HG02610 (cell line): ENCODE measurements at regions not wholly inside any gene's neighbourhood (a gene's known extent, or its start where the extent isn't known, plus 50 kb on each side); places are given as distances from the start of the nearest gene placed in this dataset.
"Not testable (repeated sequence)": the region's sequence is repeated elsewhere in the genome, so short reads cannot be mapped to it uniquely, and the experiment has no call there.

Source experiments
- ATAC-seq: cut with Tn5 transposase; IDR thresholded peaks from one replicate; pipeline ENCODE4 v1.9.1; 2021; ENCODE audit warnings: mild to moderate bottlenecking, moderate library complexity; ENCODE audit not compliant: unreplicated experiment

DNA sequence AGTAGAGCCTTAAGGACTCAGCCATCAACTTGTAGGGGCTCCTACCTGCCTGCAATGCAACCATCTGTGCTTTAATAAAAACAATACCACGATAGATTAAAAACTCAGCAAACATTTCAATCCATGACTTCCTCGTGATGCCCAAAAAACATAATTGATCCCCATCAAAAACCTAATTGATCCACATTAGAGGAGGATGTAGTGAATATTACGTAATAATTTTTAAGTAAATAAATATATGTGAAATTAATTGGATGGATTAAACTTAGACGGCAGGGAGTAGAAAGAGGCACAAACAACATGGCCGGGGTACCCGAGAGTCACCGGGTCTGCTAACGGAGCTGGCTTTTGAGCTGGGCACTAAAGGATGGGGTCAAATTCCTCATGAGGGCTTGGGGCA, 87.3 kb downstream of the ARL4C start:
- ATAC-seq, result no peak

DNA sequence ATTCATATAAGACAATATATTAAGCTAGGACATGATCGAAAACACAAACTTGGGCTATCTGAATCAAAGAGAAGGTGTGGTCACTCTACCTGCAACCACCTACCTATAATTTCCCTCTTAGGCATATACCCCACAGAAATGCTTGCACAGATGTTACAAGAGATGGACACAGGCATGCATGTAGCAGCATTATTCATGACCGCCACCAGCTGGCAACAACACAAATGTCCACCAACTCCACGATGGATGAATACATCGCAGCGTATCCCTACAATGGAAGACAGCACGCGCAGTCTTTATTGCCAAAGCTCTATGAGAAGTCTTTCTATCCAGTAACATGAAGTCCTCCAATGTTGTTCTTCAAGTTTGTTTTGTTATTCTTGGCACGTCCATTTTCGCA, 90.8 kb downstream of the ARL4C start:
- ATAC-seq, result no peak

DNA sequence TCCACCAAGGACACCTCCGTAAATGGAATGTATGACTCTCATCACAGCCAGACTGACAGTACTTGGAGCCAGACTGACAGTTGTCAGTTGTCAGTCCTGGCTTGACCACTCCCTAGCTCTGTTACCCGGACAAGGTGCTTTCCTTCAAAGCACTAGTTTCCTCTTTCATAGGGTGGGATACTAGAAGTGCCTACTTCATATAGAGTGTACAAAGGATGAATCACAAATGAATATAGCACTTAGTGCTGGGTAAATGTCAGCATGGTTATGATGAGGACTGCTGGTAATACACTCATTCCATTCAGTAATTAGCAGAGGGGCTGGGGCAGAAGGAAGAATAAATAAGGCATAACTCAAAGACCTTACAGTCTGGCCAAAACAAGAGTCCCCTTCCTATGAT, 91.4 kb downstream of the ARL4C start:
- no peak for ATAC-seq

DNA sequence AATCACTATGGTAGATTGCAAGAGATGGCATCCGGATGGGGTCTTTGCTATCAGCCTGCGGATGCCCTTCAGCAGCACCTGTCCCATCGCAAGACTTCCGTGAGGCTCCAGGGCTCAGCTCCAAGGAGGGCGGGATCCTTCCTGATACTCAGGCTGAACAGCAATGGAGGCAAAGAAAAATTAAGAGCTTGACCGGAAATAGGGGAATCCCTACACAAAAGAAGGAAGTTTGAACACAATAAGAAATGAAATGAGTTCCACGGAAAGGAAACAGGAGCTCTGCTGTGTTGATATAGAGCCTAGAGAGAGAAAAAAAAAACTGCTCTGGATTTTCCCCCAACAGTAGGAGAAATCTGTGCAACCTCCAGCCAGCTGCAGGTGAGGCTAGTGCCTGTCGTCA, 91.9 kb downstream of the ARL4C start:
- no peak for ATAC-seq

DNA sequence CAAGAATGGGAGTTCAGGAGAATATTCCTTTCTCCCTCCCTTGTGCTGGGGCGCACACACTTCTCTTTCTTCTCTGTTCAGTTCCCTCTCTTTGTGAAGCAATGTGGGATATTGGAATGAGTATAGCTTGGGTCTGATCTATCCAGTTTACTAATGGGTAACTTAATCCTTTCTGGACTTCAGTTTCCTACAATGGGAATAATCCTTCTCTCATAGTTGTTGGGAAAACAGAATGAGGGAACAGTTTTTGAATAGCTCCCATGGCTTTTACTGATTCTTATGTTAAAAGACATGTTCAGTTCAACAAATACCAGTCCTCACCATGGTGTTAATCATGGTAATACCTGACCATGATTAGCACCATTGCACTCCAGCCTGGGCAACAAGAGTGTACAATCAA, 93.1 kb downstream of the ARL4C start:
- no peak for ATAC-seq

DNA sequence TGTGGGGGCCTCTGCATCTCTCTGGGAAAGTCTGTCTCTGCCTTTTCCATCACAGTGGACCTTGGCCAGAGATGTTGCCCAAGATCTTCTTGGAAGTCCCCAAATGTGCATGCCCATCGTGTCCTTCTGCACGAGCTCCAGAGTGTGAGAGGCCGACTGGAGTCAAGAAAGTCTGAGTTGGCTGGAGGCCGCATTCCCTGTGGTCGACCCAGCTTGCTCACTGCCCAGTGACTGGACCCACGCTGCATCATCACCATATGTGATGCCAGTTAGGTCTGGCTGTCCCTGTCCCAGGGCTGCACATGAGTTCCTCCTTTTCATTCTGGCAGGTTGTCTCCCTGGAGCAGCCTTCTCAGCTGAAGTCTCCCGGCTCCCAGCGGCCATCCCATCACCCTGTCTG, 93.8 kb downstream of the ARL4C start:
- ATAC-seq, result no peak

DNA sequence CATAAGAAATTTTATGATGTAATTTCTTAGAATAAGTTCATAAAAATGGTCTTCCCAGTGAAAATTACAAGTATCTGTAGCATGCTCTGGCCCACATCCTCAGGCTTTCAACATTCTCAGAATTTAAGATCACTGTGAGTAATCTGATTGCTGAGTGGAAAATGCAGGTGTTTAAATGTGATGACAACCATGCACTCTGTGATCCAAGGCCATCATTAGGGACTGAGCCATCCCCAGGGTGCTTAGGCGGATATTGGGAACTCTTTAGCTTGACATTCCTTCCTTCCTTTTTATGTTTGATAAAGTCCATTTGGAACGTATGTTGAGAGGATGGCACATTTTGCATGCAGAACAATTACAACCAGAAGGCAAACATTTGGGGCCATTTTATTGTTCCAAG, 95.5 kb downstream of the ARL4C start:
- no peak for ATAC-seq

DNA sequence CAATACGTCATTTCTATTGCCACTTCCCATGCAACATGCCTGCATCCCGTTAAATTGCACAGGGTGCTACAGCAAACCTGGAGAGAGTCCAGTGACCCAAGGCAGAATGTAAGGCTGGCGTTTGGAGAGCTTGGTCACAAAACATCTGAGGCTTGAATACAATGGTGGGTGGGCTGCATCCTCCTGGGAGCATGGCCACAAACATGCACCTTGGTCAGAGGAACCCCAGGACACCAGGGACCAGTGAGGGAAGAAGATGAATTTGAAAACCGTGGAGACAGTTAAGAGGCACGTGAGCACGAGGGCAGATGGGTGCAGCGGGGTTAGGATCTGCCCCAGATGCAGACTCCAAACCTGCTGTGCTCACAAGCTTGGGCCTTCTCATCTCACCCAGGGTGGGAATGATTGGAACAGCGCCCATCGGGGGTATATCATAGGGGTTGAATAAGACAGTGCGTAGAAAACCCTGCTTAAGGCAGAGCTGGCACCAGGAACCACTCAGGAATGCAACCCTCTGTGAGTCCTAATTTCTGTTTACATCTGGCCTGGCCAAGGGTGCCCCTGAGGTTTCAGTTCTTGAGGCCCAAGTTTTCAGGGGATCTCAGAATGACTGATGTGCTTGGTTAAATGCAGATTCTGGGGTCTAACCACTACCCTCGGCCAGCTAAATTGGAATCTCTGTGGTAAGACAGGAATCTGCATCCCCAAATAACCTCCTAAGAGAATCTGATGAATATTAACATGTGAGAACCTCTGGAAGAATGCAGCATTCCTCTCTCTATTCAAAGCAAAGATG, 97.2 kb downstream of the ARL4C start:
- ATAC-seq, result no peak

DNA sequence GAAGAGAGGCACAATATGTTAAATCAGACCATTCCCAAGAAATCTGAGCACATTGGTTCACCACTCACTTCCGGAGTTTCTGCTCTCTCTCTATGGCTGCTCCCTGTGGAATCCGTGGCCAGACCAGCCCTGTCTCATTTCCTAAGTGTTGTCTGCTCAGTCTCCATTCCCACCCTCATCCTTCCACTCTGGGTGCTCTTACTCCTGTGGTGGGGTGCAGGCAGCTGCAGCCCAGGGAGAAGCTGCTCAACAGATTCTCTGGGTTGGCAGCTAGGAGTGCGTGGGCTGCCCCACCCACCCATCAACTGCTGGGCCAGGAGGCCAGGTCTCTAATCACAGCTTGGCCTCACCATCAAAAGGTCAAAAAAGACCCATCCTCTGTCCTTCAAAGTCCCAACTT, 98.3 kb downstream of the ARL4C start:
- no peak for ATAC-seq

DNA sequence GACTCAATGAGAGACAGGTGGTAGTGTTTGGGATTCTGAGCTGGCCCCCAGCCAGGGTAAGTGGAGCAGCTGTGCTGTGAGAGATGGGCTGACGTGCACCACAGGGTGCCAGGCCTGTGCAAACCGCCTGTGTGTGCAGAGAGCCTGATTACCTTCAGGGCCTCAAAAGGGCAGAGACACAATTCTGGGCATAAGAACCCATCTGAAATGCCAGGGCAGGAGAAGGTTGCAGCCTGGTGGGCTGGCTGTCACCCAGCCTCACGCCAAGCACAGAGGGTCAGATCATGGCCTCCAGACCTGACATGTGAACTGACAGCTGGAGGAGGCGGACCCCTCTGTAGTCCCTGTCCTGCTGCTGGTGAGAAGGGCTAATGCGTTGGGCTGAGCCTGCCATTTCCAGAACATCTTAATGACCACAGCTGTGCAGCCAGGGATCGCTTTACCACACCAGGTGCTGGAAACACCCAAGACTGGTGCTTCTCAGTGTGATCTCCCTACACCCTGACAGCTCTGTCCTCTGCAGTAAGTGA, 100.9 kb downstream of the ARL4C start:
- ATAC-seq, result no peak

DNA sequence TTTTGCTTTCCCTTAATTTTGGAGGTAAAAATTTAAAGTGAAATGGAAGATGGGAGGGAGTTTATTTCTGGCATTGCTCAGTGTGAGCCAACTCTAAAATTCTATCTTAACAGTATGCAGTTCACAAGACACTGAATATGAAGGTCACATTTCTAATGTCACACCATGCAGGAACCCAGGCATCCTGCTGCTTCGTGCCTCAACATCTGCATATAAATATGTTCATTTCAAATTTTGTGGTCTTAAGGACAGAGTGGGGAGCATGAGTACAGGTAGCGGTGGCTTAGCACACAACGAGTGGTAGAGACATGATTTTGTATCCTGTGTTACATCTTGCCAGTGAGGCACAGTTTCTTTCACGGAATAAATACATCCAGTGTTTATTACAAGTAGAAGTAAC, 102.4 kb downstream of the ARL4C start:
- no peak for ATAC-seq

DNA sequence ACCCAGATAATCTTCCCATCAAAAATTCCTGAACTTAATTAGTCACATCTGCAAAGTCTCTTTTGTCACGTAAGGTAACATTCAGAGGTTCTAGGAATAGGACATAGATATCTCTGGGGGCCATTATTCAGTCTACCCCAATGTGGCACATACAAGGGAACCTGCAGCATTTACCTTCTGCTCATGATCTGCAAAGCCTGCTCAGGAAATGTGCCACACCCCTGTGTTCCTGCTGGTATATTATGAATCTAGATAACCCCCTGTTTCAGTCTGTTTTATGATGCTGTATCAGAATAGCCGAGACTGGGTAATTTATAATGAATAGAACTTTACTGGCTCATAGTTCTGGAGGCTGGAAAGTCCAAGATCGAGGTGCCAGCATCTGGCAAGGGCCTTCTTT, 103.5 kb downstream of the ARL4C start:
- ATAC-seq, result no peak

DNA sequence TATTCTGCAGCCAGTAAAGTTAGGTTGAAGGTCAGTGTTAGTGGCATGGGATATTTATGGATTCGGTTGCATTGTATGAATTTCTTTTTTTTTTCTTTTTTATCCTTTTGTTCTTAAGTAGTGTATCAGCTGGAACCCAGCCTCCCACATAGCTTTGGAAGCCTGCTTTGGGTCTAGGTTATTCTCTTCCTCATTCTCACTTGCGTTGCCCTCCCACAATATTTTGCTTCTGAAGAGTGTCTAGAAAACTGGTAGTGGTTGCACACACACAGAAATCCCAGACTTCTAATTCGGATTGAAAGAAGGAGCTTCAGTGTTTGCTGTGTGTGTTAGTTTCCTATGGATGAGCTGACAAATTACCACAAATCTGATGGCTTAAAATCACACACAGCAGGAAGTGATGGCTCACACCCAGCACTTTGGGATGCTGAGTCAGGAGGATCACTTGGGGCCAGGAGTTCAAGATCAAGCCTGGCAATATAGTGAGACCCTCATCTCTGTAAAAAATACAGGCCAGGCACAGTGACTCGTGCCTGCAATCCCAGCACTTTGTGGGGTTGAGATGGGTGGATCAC, 104.8 kb downstream of the ARL4C start:
- no peak for ATAC-seq

DNA sequence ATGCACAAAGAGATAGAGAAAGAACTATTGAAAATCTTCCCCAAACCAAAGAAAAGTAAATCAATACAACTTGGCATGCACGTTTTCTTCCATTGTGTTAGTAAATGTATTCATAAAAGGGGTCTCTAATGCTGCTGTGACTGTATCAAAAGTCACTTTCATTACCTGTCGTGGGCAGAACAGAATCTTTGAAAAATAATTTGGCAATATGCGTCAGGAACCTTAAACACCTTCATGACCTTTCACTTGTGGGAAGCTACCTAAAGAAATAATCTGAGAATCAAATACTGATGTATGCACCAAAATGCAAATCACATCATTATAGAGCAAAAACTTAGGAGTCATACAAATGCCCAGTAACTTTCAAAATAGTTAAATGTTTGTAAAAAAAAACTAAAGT, 105.3 kb downstream of the ARL4C start:
- ATAC-seq, result no peak

DNA sequence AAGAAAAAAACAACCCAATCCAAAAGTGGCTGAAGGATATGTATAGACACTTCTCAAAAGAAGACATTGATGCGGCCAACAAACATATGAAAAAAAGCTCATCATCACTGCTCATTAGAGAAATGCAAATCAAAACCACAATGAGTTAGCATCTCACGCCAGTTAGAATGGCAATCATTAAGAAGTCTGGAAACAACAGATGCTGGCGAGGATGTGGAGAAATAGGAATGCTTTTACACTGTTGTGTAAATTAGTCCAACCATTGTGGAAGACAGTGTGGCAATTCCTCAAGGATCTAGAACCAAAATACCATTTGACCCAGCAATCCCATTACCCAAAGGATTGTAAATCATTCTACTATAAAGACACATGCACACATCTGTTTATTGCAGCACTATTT, 107.2 kb downstream of the ARL4C start:
- not testable (repeated sequence) for ATAC-seq

DNA sequence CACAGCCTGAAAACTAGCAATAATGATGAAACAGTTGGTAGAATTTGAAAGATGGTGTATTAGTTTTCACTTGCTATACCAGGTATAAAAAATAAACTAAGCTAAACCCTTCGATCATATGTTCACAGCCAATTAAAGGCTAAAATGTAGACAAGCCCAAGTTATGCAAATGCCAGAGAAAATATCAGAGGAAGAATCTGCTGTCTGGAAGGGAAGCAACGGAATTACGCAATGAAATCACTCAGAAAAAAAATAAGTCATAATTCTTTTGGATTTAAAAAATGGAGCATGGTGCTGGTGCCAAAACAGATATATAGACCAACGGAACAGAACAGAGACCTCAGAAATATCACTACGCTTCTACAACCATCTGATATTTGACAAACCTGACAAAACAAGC, 108.3 kb downstream of the ARL4C start:
- ATAC-seq, result no peak

DNA sequence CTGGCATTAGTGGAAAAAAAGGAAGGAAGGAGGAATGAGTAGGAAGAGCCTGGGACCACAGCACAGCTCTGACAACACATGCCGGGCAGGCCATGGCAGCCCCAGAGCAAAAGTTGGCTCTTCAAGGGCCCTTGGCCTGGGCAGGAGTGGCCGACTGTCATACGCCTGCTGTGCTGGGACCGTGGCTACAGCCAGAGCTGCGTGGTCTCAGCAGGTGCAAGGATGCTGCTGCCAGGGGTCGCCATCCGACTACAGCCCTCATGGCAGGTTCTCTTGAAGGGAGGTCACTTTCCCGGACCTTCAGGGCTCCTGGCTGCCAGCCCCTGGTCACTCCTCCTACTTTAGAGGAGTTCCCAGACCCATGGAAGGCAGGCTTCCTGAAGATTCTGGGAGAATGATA, 109.9 kb downstream of the ARL4C start:
- ATAC-seq, result no peak

DNA sequence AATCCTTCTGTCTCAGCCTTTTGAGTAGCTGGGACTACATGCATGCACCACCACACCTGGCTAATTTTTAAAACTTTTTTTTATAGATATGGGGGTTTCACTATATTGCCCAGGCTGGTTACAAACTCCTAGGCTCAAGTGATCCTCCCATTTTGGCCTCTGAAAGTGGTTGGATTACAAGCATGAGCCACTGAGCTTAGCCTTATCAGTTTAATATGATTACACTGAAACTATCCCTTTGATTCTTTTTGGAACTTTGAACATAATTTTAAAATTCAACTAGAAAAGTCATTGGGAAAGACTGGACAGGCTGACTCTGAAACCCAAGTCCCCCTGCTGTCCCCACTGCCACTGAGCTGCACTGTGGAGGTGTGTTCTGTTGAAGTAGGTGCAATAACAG, 114.8 kb downstream of the ARL4C start:
- ATAC-seq, result no peak

DNA sequence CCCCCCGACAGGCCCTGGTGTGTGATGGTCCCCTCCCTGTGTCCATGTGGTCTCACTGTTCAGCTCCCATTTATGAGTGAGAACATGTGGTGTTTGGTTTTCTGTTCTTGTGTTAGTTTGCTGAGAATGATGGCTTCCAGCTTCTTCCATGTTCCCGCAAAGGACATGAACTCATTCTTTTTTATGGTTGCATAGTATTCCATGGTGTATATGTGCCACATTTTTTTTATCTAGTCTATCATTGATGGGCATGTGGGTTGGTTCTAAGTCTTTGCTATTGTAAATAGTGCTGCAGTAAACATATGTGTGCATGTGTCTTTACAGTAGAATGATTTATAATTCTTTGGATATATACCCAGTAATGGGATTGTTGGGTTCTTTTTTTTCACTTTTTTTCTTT, 117.9 kb downstream of the ARL4C start:
- not testable (repeated sequence) for ATAC-seq

DNA sequence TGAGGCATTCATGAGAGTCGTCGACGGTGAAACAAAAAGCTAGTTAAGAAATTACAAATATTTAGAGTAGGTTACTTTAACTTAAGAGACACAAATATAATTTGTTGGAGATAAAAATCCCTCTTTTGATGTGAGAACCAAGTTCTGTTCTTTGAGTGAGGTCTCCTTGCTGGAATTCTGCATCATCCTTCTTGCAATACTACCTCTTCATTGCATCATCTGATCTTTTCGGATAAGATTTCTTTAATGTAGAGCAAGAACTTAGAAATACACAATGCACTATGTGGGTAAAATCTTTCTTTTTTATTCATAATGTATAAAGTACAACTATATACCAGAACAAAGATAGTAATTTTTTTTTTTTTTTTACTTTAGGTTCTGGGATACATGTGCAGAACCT, 118.4 kb downstream of the ARL4C start:
- ATAC-seq, result no peak

DNA sequence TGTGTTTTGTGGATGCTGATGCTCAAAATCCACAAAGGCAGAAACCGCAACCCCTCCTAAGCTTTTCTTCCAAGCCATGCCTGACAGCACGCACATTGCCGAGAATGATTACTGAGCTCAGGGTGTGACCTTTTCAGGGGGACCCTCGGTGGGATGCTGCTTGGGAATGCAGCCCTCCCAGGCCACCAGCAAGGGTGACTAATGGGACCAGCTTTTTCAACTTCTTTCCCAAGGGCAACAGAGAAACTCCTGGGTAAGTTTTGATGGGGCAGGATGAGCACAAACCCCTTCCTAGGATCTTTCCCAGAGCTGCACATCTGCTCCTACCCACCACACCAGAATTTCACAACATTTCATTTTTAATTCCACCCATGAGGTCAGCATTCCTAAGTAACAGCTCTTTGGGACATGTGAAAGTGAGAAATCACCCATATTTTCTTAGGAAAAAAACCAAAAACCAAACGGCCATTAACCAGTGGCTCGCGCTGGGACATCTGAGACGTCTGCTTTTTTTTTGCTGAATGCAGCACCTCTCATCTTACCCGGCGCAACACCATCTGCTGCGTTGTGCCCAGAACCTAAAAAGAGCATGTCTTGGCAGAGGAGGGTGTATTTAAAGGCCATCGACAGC, 119.0 kb downstream of the ARL4C start:
- ATAC-seq, result no peak

DNA sequence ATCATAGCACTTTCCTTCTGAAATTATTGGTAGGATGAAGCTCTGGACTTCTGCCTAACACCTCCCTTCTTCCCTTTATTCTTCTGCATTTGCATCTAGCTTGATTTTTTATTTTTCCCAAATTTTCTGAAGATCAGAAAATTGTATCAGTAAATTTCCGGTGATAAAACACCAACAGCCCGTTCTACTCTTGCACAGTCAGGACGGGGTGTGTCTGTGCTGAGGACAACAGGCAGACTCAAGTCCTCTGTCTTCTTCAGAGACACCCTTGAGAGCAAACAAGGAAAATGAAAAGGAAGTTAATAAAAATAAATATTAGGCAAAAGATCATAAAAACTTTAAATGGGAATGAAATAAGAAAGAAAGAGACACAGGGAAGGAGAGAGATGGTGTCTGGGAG, 120.7 kb downstream of the ARL4C start:
- ATAC-seq, result no peak
